ENCODE measurements at regions not wholly inside any gene's neighbourhood (a gene's known extent, or its start where the extent isn't known, plus 50 kb on each side); places are given as distances from the start of the nearest gene placed in this dataset.
"Not testable (repeated sequence)": the region's sequence is repeated elsewhere in the genome, so short reads cannot be mapped to it uniquely, and the experiment has no call there.

- H3K27ac ChIP-seq: no peak overlapping the region
- H4K20me1 ChIP-seq (ENCODE audit: insufficient read depth): no peaks in the 10 kb centered on the region
- no peak for TF ChIP-seq CTCF (conservative IDR thresholded peaks at IDR 0.05; ENCODE audit: low read depth, low read length)
- no peak overlapping the region for H3K9ac ChIP-seq
- H3K4me2 ChIP-seq: no peak overlapping the region
- H2AFZ ChIP-seq (ENCODE audit: low read depth): no peak overlapping the region
- no peak overlapping the region for H3K4me3 ChIP-seq (IDR thresholded peaks at IDR 0.05; ENCODE audit: insufficient read depth, low read depth, low read length)
- H3K36me3 ChIP-seq (ENCODE audit: insufficient read depth): no peaks in the 10 kb centered on the region
- H3K27me3 ChIP-seq (ENCODE audit: insufficient read depth, low read depth): no peaks in the 10 kb centered on the region
- no peaks in the 10 kb centered on the region for H3K79me2 ChIP-seq (ENCODE audit: insufficient read depth, low read depth)
- no peaks in the 10 kb centered on the region for H3K4me1 ChIP-seq (ENCODE audit: low read depth, poor library complexity, severe bottlenecking)
These were observed 586.6 kb upstream of the TLE4 start for GRCh38 chr9:78985084-78985738.

- no peak overlapping the region for H3K4me2 ChIP-seq
- TF ChIP-seq CTCF (conservative IDR thresholded peaks at IDR 0.05; ENCODE audit: low read depth, low read length): no peak
- H3K9ac ChIP-seq: no peak overlapping the region
- no peak overlapping the region for H2AFZ ChIP-seq (ENCODE audit: low read depth)
- no peaks in the 10 kb centered on the region for H3K27me3 ChIP-seq (ENCODE audit: insufficient read depth, low read depth)
- H3K79me2 ChIP-seq (ENCODE audit: insufficient read depth, low read depth): no peaks in the 10 kb centered on the region
- H3K36me3 ChIP-seq (ENCODE audit: insufficient read depth): no peaks in the 10 kb centered on the region
- no peak overlapping the region for H3K27ac ChIP-seq
- no peaks in the 10 kb centered on the region for H4K20me1 ChIP-seq (ENCODE audit: insufficient read depth)
- H3K4me1 ChIP-seq (ENCODE audit: low read depth, poor library complexity, severe bottlenecking): no peaks in the 10 kb centered on the region
- no peak overlapping the region for H3K4me3 ChIP-seq (IDR thresholded peaks at IDR 0.05; ENCODE audit: insufficient read depth, low read depth, low read length)
These were observed 585.3 kb upstream of the TLE4 start for GRCh38 chr9:78986446-78986845.

GRCh38 chr9:78989031-78989658 lies 582.6 kb upstream of the TLE4 start:
- Histone ChIP-seq H3K4me1 (ENCODE audit: low read depth, poor library complexity, severe bottlenecking) (no peaks in the 10 kb centered on the region), H3K36me3 (ENCODE audit: insufficient read depth) (no peaks in the 10 kb centered on the region), H3K4me2 (no peak overlapping the region), H3K9ac (no peak overlapping the region), H3K27ac (no peak overlapping the region), H2AFZ (ENCODE audit: low read depth) (no peak overlapping the region), H3K27me3 (ENCODE audit: insufficient read depth, low read depth) (no peaks in the 10 kb centered on the region), H4K20me1 (ENCODE audit: insufficient read depth) (no peaks in the 10 kb centered on the region), H3K4me3 (IDR thresholded peaks at IDR 0.05; ENCODE audit: insufficient read depth, low read depth, low read length) (no peak overlapping the region), H3K79me2 (ENCODE audit: insufficient read depth, low read depth) (no peaks in the 10 kb centered on the region)
- TF ChIP-seq CTCF (conservative IDR thresholded peaks at IDR 0.05; ENCODE audit: low read depth, low read length): no peak

- Histone ChIP-seq H3K4me2 (no peak overlapping the region), H3K27ac (no peak overlapping the region), H3K27me3 (ENCODE audit: insufficient read depth, low read depth) (no peaks in the 10 kb centered on the region), H3K4me1 (ENCODE audit: low read depth, poor library complexity, severe bottlenecking) (no peaks in the 10 kb centered on the region), H2AFZ (ENCODE audit: low read depth) (no peak overlapping the region), H3K36me3 (ENCODE audit: insufficient read depth) (no peaks in the 10 kb centered on the region), H3K9ac (no peak overlapping the region), H4K20me1 (ENCODE audit: insufficient read depth) (no peaks in the 10 kb centered on the region), H3K79me2 (ENCODE audit: insufficient read depth, low read depth) (no peaks in the 10 kb centered on the region), H3K4me3 (IDR thresholded peaks at IDR 0.05; ENCODE audit: insufficient read depth, low read depth, low read length) (no peak overlapping the region)
- TF ChIP-seq CTCF (conservative IDR thresholded peaks at IDR 0.05; ENCODE audit: low read depth, low read length): no peak
These were observed 577.3 kb upstream of the TLE4 start for GRCh38 chr9:78994471-78994870.

GRCh38 chr9:78994974-78995373 lies 576.8 kb upstream of the TLE4 start:
- H3K9ac ChIP-seq; H3K4me1 ChIP-seq (ENCODE audit: low read depth, poor library complexity, severe bottlenecking); H3K36me3 ChIP-seq (ENCODE audit: insufficient read depth); H3K4me2 ChIP-seq; H3K4me3 ChIP-seq (IDR thresholded peaks at IDR 0.05; ENCODE audit: insufficient read depth, low read depth, low read length); H3K79me2 ChIP-seq (ENCODE audit: insufficient read depth, low read depth); H3K27me3 ChIP-seq (ENCODE audit: insufficient read depth, low read depth); H2AFZ ChIP-seq (ENCODE audit: low read depth); H3K27ac ChIP-seq; H4K20me1 ChIP-seq (ENCODE audit: insufficient read depth): not testable (repeated sequence)

Data from KMS-11 (cell line).